IPS-18a (cell line): ENCODE measurements at regions not wholly inside any gene's neighbourhood (a gene's known extent, or its start where the extent isn't known, plus 50 kb on each side); places are given as distances from the start of the nearest gene placed in this dataset.

Experiments
- H3K27ac ChIP-seq: one replicate; pipeline ENCODE4 v1.5.1; 2013; ENCODE audit warnings: low read length
- H3K27me3 ChIP-seq: one replicate; pipeline ENCODE4 v1.6.1; 2013; ENCODE audit warnings: mild to moderate bottlenecking, low read length; ENCODE audit not compliant: control insufficient read depth, insufficient read depth
- H3K36me3 ChIP-seq: one replicate; pipeline ENCODE4 v1.6.1; 2013; ENCODE audit warnings: low read depth, low read length; ENCODE audit not compliant: control insufficient read depth
- H3K4me1 ChIP-seq: one replicate; pipeline ENCODE4 v1.6.1; 2013; ENCODE audit warnings: low read depth, low read length; ENCODE audit not compliant: control insufficient read depth
- H3K4me3 ChIP-seq: one replicate; pipeline ENCODE4 v1.5.1; 2013; ENCODE audit warnings: low read length
- H3K9ac ChIP-seq: one replicate; pipeline ENCODE4 v1.6.1; 2013; ENCODE audit warnings: mild to moderate bottlenecking, low read length, moderate library complexity
- H3K9me3 ChIP-seq: one replicate; pipeline ENCODE4 v1.6.1; 2013; ENCODE audit warnings: low read depth, low read length; ENCODE audit not compliant: control insufficient read depth

DNA sequence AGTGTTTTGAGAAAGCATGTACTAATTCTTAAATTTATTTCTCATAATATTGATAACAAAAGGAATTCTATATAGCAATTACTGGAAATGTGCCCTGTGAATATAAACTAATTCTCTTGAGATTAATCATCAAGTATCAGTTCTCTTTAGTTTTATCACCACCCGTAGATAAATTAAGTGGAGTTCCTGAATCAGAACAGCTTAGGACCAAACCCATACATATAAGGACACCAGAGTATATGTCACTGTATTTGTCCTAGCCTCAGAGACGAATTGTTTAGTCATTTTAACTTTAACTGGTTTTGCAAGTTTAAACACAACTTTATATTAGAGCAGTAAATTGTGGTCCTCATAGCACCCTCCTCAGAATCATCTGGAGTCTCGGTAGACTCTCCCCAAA, 572.0 kb downstream of the UTRN start:
- Histone ChIP-seq H3K4me3 (no peak overlapping the region), H3K27me3 (no peaks in the 10 kb centered on the region), H3K4me1 (no peaks in the 10 kb centered on the region), H3K27ac (no peak overlapping the region), H3K9me3 (no peaks in the 10 kb centered on the region), H3K9ac (no peak overlapping the region), H3K36me3 (no peaks in the 10 kb centered on the region)

DNA sequence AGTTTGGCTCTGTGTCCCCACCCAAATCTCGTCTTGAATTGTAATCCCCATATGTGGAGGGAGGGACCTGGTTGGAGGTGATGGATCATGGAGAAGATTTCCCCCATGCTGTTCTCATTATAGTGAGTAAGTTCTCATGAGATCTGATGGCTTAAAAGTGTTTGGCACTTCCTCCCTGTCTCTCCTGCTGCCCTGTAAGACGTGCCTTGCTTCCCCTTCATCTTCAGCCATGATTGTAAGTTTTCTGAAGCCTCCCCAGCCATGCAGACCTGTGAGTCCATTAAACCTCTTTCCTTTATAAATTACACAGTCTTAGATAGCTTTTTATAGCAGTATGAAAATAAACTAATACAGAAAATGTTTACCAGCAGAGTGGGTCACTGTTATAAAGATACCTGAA, 577.6 kb downstream of the UTRN start:
- no peaks in the 10 kb centered on the region for H3K9me3 ChIP-seq
- no peak overlapping the region for H3K4me3 ChIP-seq
- no peak overlapping the region for H3K27ac ChIP-seq

DNA sequence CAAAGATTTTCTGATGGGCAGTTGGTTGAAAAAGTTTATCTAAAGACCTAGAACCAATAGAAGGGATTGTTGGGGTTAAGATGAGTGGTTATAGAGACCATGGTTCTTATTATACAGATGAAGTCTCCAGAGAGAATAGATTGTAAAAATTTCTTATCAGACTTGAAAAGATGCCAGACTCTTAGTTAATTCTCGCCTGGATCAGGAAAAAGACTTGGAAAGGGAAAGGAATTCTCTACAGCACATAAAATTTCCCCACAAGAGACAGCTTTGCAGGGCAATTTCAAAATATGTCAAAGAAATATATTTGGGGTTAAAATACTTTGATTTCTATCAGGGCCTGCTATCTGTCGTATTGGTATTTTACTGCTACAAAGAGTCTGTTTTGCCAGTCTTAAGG, 582.6 kb downstream of the UTRN start:
- H3K27me3 ChIP-seq: no peaks in the 10 kb centered on the region
- no peak overlapping the region for H3K9ac ChIP-seq
- peaks cover 18% of the 10 kb centered on the region for H3K4me1 ChIP-seq
- no peaks in the 10 kb centered on the region for H3K36me3 ChIP-seq
- H3K27ac ChIP-seq: no peak overlapping the region
- H3K4me3 ChIP-seq: no peak overlapping the region
- H3K9me3 ChIP-seq: no peaks in the 10 kb centered on the region

More for the DNA sequence above, 577.6 kb downstream of the UTRN start:
- no peaks in the 10 kb centered on the region for H3K36me3 ChIP-seq
- peaks cover under 1% of the 10 kb centered on the region for H3K4me1 ChIP-seq
- H3K9ac ChIP-seq: no peak overlapping the region
- no peaks in the 10 kb centered on the region for H3K27me3 ChIP-seq

DNA sequence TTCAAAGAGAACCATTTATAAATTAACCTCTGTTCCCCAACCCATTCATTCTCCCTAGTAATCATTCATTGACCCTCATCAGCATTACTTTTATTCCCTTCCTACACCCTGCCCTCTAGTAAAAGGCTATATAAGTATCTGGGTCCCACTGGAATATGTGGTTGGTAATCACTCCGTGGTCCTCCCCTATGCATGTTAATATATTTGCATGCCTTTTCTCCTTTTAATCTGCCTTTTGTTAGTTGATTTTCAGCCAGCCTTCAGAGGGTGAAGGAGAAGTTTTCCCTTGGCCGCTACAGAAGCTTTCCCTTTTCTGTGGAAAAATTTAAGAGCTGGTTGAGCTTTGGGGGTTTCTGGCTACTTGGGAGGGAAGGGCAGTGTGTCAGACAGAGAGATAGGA, 585.6 kb downstream of the UTRN start:
- Histone ChIP-seq H3K9ac (no peak overlapping the region), H3K4me1 (peaks cover 22% of the 10 kb centered on the region), H3K9me3 (peaks cover 12% of the 10 kb centered on the region), H3K4me3 (no peak overlapping the region), H3K27ac (no peak overlapping the region), H3K36me3 (no peaks in the 10 kb centered on the region), H3K27me3 (no peaks in the 10 kb centered on the region)

DNA sequence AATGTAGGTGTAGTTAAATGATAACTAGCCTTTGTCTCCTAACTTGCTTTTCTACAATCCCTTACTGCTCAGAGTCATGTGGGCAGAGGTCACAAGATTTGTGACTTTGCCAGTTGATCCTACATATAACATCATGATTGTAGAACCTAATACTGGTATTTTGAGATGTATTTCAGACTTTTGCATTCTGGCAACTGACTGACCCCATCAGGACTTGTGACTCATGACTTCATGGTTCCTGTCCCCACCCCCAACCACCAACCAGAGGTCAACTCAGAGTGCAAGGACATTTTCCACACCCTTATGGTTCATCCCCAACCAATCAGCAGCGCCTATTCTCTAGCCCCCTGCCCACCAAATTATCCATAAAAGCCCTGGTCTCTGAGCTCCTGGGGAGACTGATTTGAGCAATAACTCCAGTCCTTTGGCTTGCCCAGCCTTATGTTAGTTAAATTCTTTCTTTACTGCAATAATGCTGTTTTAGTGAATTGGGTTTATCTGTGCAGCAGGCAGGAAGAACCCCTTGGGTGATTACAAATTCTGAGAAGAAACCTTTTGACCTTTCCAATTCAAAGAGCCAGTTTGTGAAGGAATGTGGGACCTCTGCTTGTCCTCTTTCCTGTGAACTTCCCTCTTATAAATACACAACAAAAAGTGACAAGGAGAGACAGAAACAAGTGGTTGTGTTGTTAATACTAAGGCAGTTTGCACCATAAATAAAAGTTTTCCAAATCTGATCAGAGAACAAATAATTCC, 588.7 kb downstream of the UTRN start:
- Histone ChIP-seq H3K27ac (no peak overlapping the region), H3K9me3 (peaks cover 12% of the 10 kb centered on the region), H3K4me1 (peaks cover 13% of the 10 kb centered on the region), H3K27me3 (no peaks in the 10 kb centered on the region), H3K9ac (no peak overlapping the region), H3K36me3 (no peaks in the 10 kb centered on the region), H3K4me3 (no peak overlapping the region)

DNA sequence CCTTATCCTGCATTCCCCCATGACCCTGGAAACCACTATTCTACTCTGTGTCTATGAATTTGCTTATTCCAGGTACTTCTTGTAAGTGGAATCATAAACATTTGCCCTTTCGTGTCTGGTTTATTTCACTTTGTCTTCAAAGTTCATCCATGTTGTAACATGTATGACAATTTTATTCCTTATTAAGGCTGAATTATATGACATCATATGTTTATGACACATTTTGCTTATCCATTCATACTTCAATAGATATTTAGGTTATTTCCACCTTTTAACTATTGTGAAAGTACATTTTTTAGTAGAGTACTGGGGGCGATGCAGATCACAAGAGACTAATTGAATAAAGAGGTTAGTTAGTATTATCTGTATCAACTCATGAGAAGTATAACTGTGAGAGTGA, 591.6 kb downstream of the UTRN start:
- Histone ChIP-seq H3K4me1 (peaks cover 5% of the 10 kb centered on the region), H3K9me3 (peaks cover 12% of the 10 kb centered on the region), H3K4me3 (no peak overlapping the region), H3K27me3 (no peaks in the 10 kb centered on the region), H3K9ac (no peak overlapping the region), H3K36me3 (no peaks in the 10 kb centered on the region), H3K27ac (no peak overlapping the region)

DNA sequence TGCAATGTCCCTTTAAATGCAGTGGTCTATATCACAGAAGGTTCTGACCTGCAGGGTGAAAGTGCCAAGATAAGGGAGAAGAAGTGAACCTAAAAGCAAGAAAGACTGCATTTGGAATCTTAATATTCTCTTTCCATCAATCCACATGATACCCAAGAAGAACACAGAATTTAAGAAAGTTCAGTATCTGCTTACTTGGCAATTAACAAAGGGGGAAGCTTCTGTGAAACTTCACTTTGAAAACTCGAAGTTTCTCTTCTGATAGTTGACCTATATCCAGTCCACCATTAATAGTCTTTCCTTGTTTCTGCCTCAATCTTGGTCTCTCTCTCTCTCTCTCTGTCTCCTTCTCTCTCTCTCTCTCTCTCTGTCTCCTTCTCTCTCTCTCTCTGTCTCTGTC, 592.0 kb downstream of the UTRN start:
- no peak overlapping the region for H3K9ac ChIP-seq
- H3K4me1 ChIP-seq: peaks cover 5% of the 10 kb centered on the region
- H3K9me3 ChIP-seq: peaks cover 12% of the 10 kb centered on the region
- no peak overlapping the region for H3K27ac ChIP-seq
- H3K36me3 ChIP-seq: no peaks in the 10 kb centered on the region
- H3K4me3 ChIP-seq: no peak overlapping the region
- no peaks in the 10 kb centered on the region for H3K27me3 ChIP-seq

DNA sequence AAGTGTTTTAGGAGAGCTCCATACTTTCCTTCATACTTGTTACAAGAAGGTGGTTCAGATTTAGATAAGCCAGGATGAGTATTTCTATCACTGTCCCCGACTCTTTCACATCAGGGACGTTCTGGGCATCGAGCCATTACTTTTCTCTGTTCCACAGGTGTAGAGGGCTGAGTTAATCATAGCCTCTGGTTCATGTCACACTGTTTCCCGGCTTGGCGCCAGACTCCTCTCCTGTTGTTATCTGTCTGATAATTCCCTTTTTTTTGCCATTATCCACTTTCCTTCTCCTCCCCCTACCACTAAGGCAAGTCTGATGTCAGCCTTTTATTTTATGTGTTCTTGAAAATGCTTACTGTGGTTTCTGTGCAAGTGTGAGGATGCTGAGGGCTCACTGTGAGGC, 593.4 kb downstream of the UTRN start:
- no peak overlapping the region for H3K4me3 ChIP-seq
- peaks cover 5% of the 10 kb centered on the region for H3K4me1 ChIP-seq
- H3K27ac ChIP-seq: no peak overlapping the region
- H3K36me3 ChIP-seq: no peaks in the 10 kb centered on the region
- no peaks in the 10 kb centered on the region for H3K27me3 ChIP-seq
- no peak overlapping the region for H3K9ac ChIP-seq
- peaks cover 5% of the 10 kb centered on the region for H3K9me3 ChIP-seq

DNA sequence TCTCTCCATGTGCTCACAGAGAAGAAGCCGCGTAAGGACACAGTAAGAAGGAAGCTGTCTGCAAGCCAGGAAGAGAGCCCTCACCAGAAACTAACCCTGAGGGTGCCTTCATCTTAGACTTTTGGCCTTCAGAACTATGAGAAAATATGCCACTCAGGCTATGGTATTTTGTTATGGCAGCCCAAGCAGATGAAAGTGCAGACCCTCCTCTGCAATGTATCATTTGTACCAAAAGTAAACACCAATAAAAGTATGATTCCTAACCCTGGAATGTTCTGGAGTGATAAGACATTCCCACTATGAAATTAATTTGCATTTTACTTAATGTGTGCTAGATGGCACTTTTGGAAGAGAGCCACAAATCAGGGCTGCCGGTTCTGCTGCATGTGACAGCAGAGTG, 594.3 kb downstream of the UTRN start:
- Histone ChIP-seq H3K36me3 (no peaks in the 10 kb centered on the region), H3K9ac (no peak overlapping the region), H3K4me1 (peaks cover 5% of the 10 kb centered on the region), H3K27ac (no peak overlapping the region), H3K9me3 (no peaks in the 10 kb centered on the region), H3K4me3 (no peak overlapping the region), H3K27me3 (no peaks in the 10 kb centered on the region)

DNA sequence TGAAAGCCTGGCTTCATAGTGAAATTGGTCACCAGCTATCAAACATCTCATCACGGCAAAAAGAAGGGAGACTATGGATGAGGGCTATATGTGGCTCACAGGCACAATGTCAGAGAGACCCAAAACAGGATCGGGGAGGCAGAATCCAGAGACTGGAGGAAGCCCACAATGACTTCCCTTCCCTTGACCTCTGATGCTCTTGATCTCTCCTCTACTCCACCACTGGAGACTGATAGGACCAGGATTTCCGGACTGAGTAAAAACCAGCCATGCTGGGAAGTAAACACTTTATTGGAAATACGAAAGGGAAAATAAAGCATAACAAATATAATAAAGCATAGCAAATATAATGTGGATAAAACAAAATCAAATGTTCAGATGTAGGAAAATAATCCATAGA, 597.3 kb downstream of the UTRN start:
- no peaks in the 10 kb centered on the region for H3K4me1 ChIP-seq
- no peaks in the 10 kb centered on the region for H3K27me3 ChIP-seq
- H3K27ac ChIP-seq: no peak overlapping the region
- H3K4me3 ChIP-seq: no peak overlapping the region
- H3K36me3 ChIP-seq: no peaks in the 10 kb centered on the region
- no peaks in the 10 kb centered on the region for H3K9me3 ChIP-seq
- no peak overlapping the region for H3K9ac ChIP-seq

DNA sequence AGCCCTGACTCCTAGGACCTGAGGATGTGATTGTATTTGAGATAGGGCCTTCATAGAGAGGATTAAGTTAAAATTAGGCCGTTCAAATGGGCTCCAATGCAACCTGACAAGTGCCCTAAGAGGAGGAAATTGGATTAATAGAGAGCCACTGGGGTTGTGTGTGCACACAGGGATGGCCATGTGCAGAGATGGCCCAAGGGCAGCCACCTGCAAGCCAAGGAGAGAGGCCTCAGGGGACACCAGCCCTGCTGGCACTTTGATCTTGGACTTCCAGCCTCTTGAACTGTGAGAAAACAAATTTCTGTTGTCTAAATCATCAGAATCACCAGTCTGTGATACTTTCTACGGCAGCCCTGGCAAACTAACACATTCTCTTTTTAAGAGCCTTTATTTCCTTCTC, 598.8 kb downstream of the UTRN start:
- Histone ChIP-seq H3K27ac (no peak overlapping the region), H3K9me3 (no peaks in the 10 kb centered on the region), H3K36me3 (no peaks in the 10 kb centered on the region), H3K4me3 (no peak overlapping the region), H3K4me1 (no peaks in the 10 kb centered on the region), H3K27me3 (no peaks in the 10 kb centered on the region), H3K9ac (no peak overlapping the region)

DNA sequence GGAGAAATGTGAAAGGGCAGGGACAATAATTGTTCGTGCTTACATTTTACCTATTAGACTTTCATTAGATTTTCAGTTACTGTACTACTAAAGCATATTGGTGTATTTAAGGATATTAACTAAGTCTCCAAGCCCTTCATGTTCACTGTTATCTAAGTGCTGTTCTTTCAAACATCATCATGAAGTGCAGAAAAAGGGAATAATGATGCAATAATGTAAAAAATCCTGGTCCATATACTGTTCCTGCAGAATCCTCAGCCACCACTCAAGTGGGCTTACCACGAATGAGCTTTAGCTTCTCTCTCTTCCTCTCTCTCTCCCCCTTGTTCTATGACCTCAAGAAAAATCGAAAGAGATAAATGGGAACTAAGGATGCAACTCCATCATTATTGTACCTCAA, 600.7 kb downstream of the UTRN start:
- no peaks in the 10 kb centered on the region for H3K36me3 ChIP-seq
- no peak overlapping the region for H3K9ac ChIP-seq
- H3K4me3 ChIP-seq: no peak overlapping the region
- H3K27ac ChIP-seq: no peak overlapping the region
- H3K9me3 ChIP-seq: no peaks in the 10 kb centered on the region
- H3K4me1 ChIP-seq: no peaks in the 10 kb centered on the region
- H3K27me3 ChIP-seq: no peaks in the 10 kb centered on the region
